Ovary (tissue), 3 donors: ENCODE measurements at regions not wholly inside any gene's neighbourhood (a gene's known extent, or its start where the extent isn't known, plus 50 kb on each side); places are given as distances from the start of the nearest gene placed in this dataset.

Source experiments
- CTCF ChIP-seq, 3 donors: fragments of 450-650 bp in 2 of 3; fragments of 200-600 bp in 1 of 3; IDR thresholded peaks; one replicate each; pipeline versions ENCODE4 v1.5.1 to v1.8.0; 2016 to 2022; ENCODE audit warnings: antibody characterized with exemption in 3 of 3, mild to moderate bottlenecking in 1 of 3
- EP300 ChIP-seq: sonication (generic); formaldehyde crosslinking; IDR thresholded peaks from one replicate; pipeline ENCODE4 v1.6.1; 2017; ENCODE audit warnings: antibody characterized with exemption
- POLR2A ChIP-seq: fragments of 450-650 bp; IDR thresholded peaks from one replicate; pipeline ENCODE4 v1.6.1; 2017; ENCODE audit warnings: antibody characterized with exemption, mild to moderate bottlenecking, moderate library complexity
- donor health status: DM: no; HTN: no; CAD: no.

GRCh38 chr1:187909382-187909781, 1080.6 kb downstream of the PLA2G4A start:
- TF ChIP-seq CTCF (IDR thresholded peaks at IDR 0.05) (no peak), POLR2A (no peak), EP300 (no peak)
